Psoas muscle (tissue), 7 donors: ENCODE measurements at regions not wholly inside any gene's neighbourhood (a gene's known extent, or its start where the extent isn't known, plus 50 kb on each side); places are given as distances from the start of the nearest gene placed in this dataset.

Experiments
- ATAC-seq, 4 donors: fragments of 200-7000 bp; cut with Tn5 transposase; one replicate each; pipeline ENCODE4 v1.9.1; 2020; ENCODE audit warnings: moderate library complexity in 3 of 4, mild to moderate bottlenecking in 2 of 4
- DNase-seq, 2 donors: peaks; one replicate each; pipeline ENCODE4 v3.0.0-alpha.2; 2020
- H3K27ac ChIP-seq: fragments of 200-600 bp; one replicate; pipeline ENCODE4 v1.8.0; 2022
- H3K27me3 ChIP-seq, 3 donors: fragments of 200-600 bp in 1 of 3; one replicate each; pipeline versions ENCODE4 v1.6.1 to v1.8.0; 2013 to 2022; ENCODE audit warnings: low read length in 2 of 3, mild to moderate bottlenecking in 2 of 3, moderate library complexity in 1 of 3; ENCODE audit not compliant: insufficient read depth in 3 of 3
- H3K36me3 ChIP-seq, 2 donors: fragments of 200-600 bp in 1 of 2; one replicate each; pipeline versions ENCODE4 v1.6.1 to v1.8.0; 2013 to 2022; ENCODE audit warnings: low read depth in 1 of 2, mild to moderate bottlenecking in 1 of 2, moderate library complexity in 1 of 2; ENCODE audit not compliant: insufficient read depth in 1 of 2
- H3K4me1 ChIP-seq: fragments of 200-600 bp; one replicate; pipeline ENCODE4 v1.8.0; 2022
- H3K4me3 ChIP-seq: fragments of 200-600 bp; one replicate; pipeline ENCODE4 v1.8.0; 2022; ENCODE audit warnings: mild to moderate bottlenecking
- H3K9me3 ChIP-seq: fragments of 200-600 bp; one replicate; pipeline ENCODE4 v1.8.0; 2022
- WGBS, 3 donors: extraction: QIAGEN DNeasy Blood & Tissue Kit; methylation state at CpG; one replicate each; pipeline versions ENCODE4 v1.1.6 to v1.1.7; 2013; 5-methylcytosine and 5-hydroxymethylcytosine counted together
- intact Hi-C, 2 donors: fragments of 100-400 bp; cut with DNase I; formaldehyde crosslinking; loops; one replicate each; pipeline versions ENCODE4 v1.11.0 to v1.14.2; 2022
- TF ChIP-seq, protein P1 (sequence below): fragments of 200-600 bp; IDR thresholded peaks from one replicate; pipeline ENCODE4 v1.8.0; 2022; ENCODE audit warnings: antibody characterized with exemption
- donor health status: healthy with polysubstance abuse.
- donor health status: DM: no; HTN: no; CAD: no; lungs with moderate emphysema.
- donor health status: Bipolar disorder and iron deficiency.
- donor health status: healthy.
- donor health status: DM: yes; HTN: yes; CAD: no.
- donor health status: DM: no; HTN: no; CAD: no.
- donor health status: DM: yes; HTN: yes; CAD: no.

DNA sequence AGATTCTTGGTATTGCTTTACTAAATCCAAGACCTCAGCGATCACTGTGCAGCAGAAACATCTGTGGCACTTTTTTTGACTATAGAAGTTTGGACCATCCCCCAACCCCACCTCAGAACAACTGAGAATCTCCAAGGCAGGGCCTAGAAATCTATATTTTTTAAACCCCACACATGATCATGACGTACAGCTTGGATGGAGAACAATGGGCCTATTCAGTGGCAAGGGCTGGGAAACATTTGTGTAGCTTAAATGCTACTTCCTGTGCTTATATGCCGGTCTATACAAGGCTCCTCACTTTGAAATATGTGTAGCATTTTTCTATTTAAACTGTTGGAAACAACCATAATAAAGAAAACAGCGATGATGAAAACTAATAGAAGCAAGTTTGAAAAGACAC is 55.1 kb upstream of the SPRED1 start:
- Histone ChIP-seq H3K9me3 (no peaks in the 10 kb centered on the region), H3K27ac (no peak overlapping the region), H3K4me3 (no peak overlapping the region), H3K27me3 (no peaks in the 10 kb centered on the region), H3K36me3 (no peaks in the 10 kb centered on the region), H3K4me1 (no peaks in the 10 kb centered on the region)
- TF ChIP-seq, protein P1, sequence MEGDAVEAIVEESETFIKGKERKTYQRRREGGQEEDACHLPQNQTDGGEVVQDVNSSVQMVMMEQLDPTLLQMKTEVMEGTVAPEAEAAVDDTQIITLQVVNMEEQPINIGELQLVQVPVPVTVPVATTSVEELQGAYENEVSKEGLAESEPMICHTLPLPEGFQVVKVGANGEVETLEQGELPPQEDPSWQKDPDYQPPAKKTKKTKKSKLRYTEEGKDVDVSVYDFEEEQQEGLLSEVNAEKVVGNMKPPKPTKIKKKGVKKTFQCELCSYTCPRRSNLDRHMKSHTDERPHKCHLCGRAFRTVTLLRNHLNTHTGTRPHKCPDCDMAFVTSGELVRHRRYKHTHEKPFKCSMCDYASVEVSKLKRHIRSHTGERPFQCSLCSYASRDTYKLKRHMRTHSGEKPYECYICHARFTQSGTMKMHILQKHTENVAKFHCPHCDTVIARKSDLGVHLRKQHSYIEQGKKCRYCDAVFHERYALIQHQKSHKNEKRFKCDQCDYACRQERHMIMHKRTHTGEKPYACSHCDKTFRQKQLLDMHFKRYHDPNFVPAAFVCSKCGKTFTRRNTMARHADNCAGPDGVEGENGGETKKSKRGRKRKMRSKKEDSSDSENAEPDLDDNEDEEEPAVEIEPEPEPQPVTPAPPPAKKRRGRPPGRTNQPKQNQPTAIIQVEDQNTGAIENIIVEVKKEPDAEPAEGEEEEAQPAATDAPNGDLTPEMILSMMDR, result no peak
- 63 to 67% (median 66%) methylated on average over 4 of the region's 4 CpGs for WGBS, 3 donors
- intact Hi-C loops, result no loop called here
- DNase-seq, result no peak
- ATAC-seq, result no peak

DNA sequence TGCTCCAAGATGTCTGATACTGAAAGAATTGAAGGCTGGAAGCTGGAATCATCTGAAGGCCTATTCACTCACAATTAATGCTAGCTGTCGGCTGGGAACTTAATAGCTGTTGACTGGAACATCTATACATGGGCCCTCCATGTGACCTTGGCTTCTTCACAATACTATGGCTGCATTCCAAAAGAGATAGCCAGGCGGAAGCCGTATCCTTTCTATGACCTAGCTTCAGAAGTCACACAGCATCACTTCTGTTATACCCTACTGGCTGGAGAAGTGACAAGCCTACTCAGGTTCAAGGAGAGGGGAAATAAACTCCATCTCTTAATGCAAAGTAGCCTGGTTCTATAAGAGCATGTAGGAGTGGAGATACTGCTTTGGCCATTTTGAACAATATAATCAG is 50.9 kb upstream of the SPRED1 start:
- H3K27ac ChIP-seq, result no peak overlapping the region

DNA sequence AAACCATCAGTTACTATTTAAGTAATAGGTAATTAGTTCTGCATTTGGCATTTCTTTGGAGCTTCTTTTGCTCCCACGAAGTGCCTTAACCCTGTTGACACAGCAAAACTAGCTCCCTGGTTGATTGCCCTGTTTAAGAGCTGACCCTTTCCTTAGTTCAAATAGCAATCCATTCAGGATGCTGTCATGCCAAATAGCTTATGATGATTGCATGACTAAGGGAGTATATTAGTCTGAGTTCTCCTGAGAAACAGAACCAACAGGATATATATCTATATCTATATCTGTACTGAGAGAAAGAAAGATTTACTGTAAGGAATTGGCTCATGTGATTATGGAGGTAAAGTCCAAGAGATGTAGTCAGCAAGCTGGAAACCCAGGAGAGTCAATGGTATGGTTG is 50.3 kb upstream of the SPRED1 start:
- Histone ChIP-seq H3K27me3 (peaks cover 0 to 4% (median 2%) of the 10 kb centered on the region in 3 donors), H3K27ac (no peak overlapping the region), H3K4me1 (no peaks in the 10 kb centered on the region), H3K36me3 (no peaks in the 10 kb centered on the region), H3K4me3 (no peak overlapping the region), H3K9me3 (no peaks in the 10 kb centered on the region)
- TF ChIP-seq, protein P1, result no peak
- ATAC-seq (no peak), DNase-seq (no peak)
- intact Hi-C loops, result no loop called here
- WGBS, 3 donors, result 15 to 31% (median 23%) methylated on average over 1 of the region's 1 CpG

More for the DNA sequence above, 50.9 kb upstream of the SPRED1 start:
- intact Hi-C loops, result no loop called here
- H3K36me3 ChIP-seq, result no peaks in the 10 kb centered on the region
- DNase-seq (no peak), ATAC-seq (no peak)
- TF ChIP-seq, protein P1, result no peak
- no peaks in the 10 kb centered on the region for H3K4me1 ChIP-seq
- H3K27me3 ChIP-seq, result peaks cover 0 to 4% (median 2%) of the 10 kb centered on the region in 3 donors
- H3K4me3 ChIP-seq, result no peak overlapping the region
- WGBS, 3 donors, result 38 to 48% (median 46%) methylated on average over 3 of the region's 3 CpGs
- H3K9me3 ChIP-seq, result no peaks in the 10 kb centered on the region
